ENCODE measurements at regions not wholly inside any gene's neighbourhood (a gene's known extent, or its start where the extent isn't known, plus 50 kb on each side); places are given as distances from the start of the nearest gene placed in this dataset.

- peaks cover 24 to 28% of the 10 kb centered on the region in 2 donors for H3K27me3 Mint-ChIP-seq
- H3K4me1 Mint-ChIP-seq, result peaks cover 4 to 5% of the 10 kb centered on the region in 2 donors
- no peak overlapping the region for H3K27ac Mint-ChIP-seq
- H3K4me3 Mint-ChIP-seq, result no peak overlapping the region
- DNase-seq, result no peak
- no peaks in the 10 kb centered on the region for H3K36me3 Mint-ChIP-seq
- H3K9me3 Mint-ChIP-seq, result no peaks in the 10 kb centered on the region
- no peak for ATAC-seq (replicated peaks)
These were observed 92.0 kb downstream of the CMPK2 start for GRCh38 chr2:6773694-6774044.

- Mint-ChIP-seq H3K36me3 (no peaks in the 10 kb centered on the region), H3K27me3 (peaks cover 24 to 28% of the 10 kb centered on the region in 2 donors), H3K9me3 (no peaks in the 10 kb centered on the region), H3K4me3 (no peak overlapping the region), H3K4me1 (peaks cover 9 to 16% of the 10 kb centered on the region in 2 donors), H3K27ac (no peak overlapping the region)
- DNase-seq, result no peak
- no peak for ATAC-seq (replicated peaks)
These were observed 89.6 kb downstream of the CMPK2 start for GRCh38 chr2:6776125-6776524.

GRCh38 chr2:6777626-6778025 lies 88.1 kb downstream of the CMPK2 start:
- Mint-ChIP-seq H3K4me1 (peaks cover 16 to 25% of the 10 kb centered on the region in 2 donors), H3K4me3 (no peak overlapping the region), H3K36me3 (no peaks in the 10 kb centered on the region), H3K27ac (no peak overlapping the region), H3K27me3 (peaks cover 19% of the 10 kb centered on the region in 2 donors), H3K9me3 (no peaks in the 10 kb centered on the region)
- DNase-seq (no peak), ATAC-seq (replicated peaks) (no peak)

- H3K9me3 Mint-ChIP-seq, result peaks cover 0 to 2% of the 10 kb centered on the region in 2 donors
- DNase-seq (peak; percentile 32), ATAC-seq (replicated peaks) (peak; percentile 88 to 91)
- H3K27me3 Mint-ChIP-seq, result no peaks in the 10 kb centered on the region
- peak overlapping the region; percentile 38 for H3K27ac Mint-ChIP-seq
- no peaks in the 10 kb centered on the region for H3K36me3 Mint-ChIP-seq
- peak overlapping the region; percentile 44 to 68 for H3K4me3 Mint-ChIP-seq
- peaks cover 11 to 26% of the 10 kb centered on the region in 2 donors for H3K4me1 Mint-ChIP-seq
These were observed 84.9 kb downstream of the CMPK2 start for GRCh38 chr2:6780765-6781274.

GRCh38 chr2:6782517-6783237 lies 83.0 kb downstream of the CMPK2 start:
- Mint-ChIP-seq H3K9me3 (peaks cover 0 to 2% of the 10 kb centered on the region in 2 donors), H3K27me3 (no peaks in the 10 kb centered on the region), H3K4me1 (peaks cover 11 to 26% of the 10 kb centered on the region in 2 donors), H3K36me3 (no peaks in the 10 kb centered on the region), H3K27ac (no peak overlapping the region), H3K4me3 (no peak overlapping the region)
- no peak for ATAC-seq (replicated peaks)
- DNase-seq, result no peak

- Mint-ChIP-seq H3K27ac (no peak overlapping the region), H3K9me3 (peaks cover 0 to 2% of the 10 kb centered on the region in 2 donors), H3K27me3 (no peaks in the 10 kb centered on the region), H3K36me3 (no peaks in the 10 kb centered on the region), H3K4me1 (peaks cover 11 to 26% of the 10 kb centered on the region in 2 donors), H3K4me3 (no peak overlapping the region)
- DNase-seq, result no peak
- no peak for ATAC-seq (replicated peaks)
These were observed 82.5 kb downstream of the CMPK2 start for GRCh38 chr2:6783238-6783614.

- no peaks in the 10 kb centered on the region for H3K36me3 Mint-ChIP-seq
- no peak overlapping the region for H3K4me3 Mint-ChIP-seq
- peaks cover 0 to 2% of the 10 kb centered on the region in 2 donors for H3K9me3 Mint-ChIP-seq
- DNase-seq (no peak), ATAC-seq (replicated peaks) (no peak)
- peaks cover 0 to 3% of the 10 kb centered on the region in 2 donors for H3K27me3 Mint-ChIP-seq
- no peak overlapping the region for H3K27ac Mint-ChIP-seq
- peaks cover 13 to 26% of the 10 kb centered on the region in 2 donors for H3K4me1 Mint-ChIP-seq
These were observed 81.4 kb downstream of the CMPK2 start for GRCh38 chr2:6784291-6784690.

GRCh38 chr2:6785493-6785892 lies 80.2 kb downstream of the CMPK2 start:
- Mint-ChIP-seq H3K36me3 (no peaks in the 10 kb centered on the region), H3K27me3 (peaks cover 0 to 3% of the 10 kb centered on the region in 2 donors), H3K27ac (no peak overlapping the region), H3K9me3 (peaks cover 0 to 2% of the 10 kb centered on the region in 2 donors), H3K4me3 (no peak overlapping the region), H3K4me1 (peaks cover 13 to 20% of the 10 kb centered on the region in 2 donors)
- ATAC-seq (replicated peaks) (no peak), DNase-seq (no peak)

- no peak overlapping the region for H3K4me3 Mint-ChIP-seq
- H3K4me1 Mint-ChIP-seq, result peaks cover 2 to 5% of the 10 kb centered on the region in 2 donors
- no peaks in the 10 kb centered on the region for H3K36me3 Mint-ChIP-seq
- DNase-seq, result no peak
- H3K27me3 Mint-ChIP-seq, result peaks cover 0 to 3% of the 10 kb centered on the region in 2 donors
- peaks cover 0 to 2% of the 10 kb centered on the region in 2 donors for H3K9me3 Mint-ChIP-seq
- no peak overlapping the region for H3K27ac Mint-ChIP-seq
- ATAC-seq (replicated peaks), result no peak
These were observed 78.3 kb downstream of the CMPK2 start for GRCh38 chr2:6787376-6787775.

GRCh38 chr2:6788614-6789013 lies 77.1 kb downstream of the CMPK2 start:
- Mint-ChIP-seq H3K27ac (no peak overlapping the region), H3K4me1 (peaks cover 2 to 5% of the 10 kb centered on the region in 2 donors), H3K36me3 (no peaks in the 10 kb centered on the region), H3K4me3 (no peak overlapping the region), H3K27me3 (peaks cover 0 to 3% of the 10 kb centered on the region in 2 donors), H3K9me3 (peaks cover 0 to 2% of the 10 kb centered on the region in 2 donors)
- no peak for ATAC-seq (replicated peaks)
- no peak for DNase-seq

- no peak for ATAC-seq (replicated peaks)
- Mint-ChIP-seq H3K36me3 (no peaks in the 10 kb centered on the region), H3K9me3 (peaks cover 0 to 2% of the 10 kb centered on the region in 2 donors), H3K27me3 (peaks cover 0 to 3% of the 10 kb centered on the region in 2 donors), H3K4me1 (peaks cover 2% of the 10 kb centered on the region in 2 donors), H3K27ac (no peak overlapping the region), H3K4me3 (no peak overlapping the region)
- no peak for DNase-seq
These were observed 76.1 kb downstream of the CMPK2 start for GRCh38 chr2:6789559-6790138.

GRCh38 chr2:6791682-6792081 lies 74.0 kb downstream of the CMPK2 start:
- ATAC-seq (replicated peaks) (no peak), DNase-seq (no peak)
- H3K36me3 Mint-ChIP-seq, result no peaks in the 10 kb centered on the region
- H3K9me3 Mint-ChIP-seq, result no peaks in the 10 kb centered on the region
- H3K4me3 Mint-ChIP-seq, result no peak overlapping the region
- H3K27ac Mint-ChIP-seq, result no peak overlapping the region
- peaks cover 0 to 3% of the 10 kb centered on the region in 2 donors for H3K27me3 Mint-ChIP-seq
- H3K4me1 Mint-ChIP-seq, result peaks cover 0 to 5% of the 10 kb centered on the region in 2 donors

- H3K36me3 Mint-ChIP-seq, result no peaks in the 10 kb centered on the region
- peaks cover 0 to 5% of the 10 kb centered on the region in 2 donors for H3K4me1 Mint-ChIP-seq
- peaks cover 0 to 3% of the 10 kb centered on the region in 2 donors for H3K27me3 Mint-ChIP-seq
- DNase-seq (no peak), ATAC-seq (replicated peaks) (no peak)
- H3K4me3 Mint-ChIP-seq, result no peak overlapping the region
- H3K9me3 Mint-ChIP-seq, result no peaks in the 10 kb centered on the region
- H3K27ac Mint-ChIP-seq, result no peak overlapping the region
These were observed 72.8 kb downstream of the CMPK2 start for GRCh38 chr2:6792883-6793282.

- Mint-ChIP-seq H3K27me3 (peaks cover 0 to 3% of the 10 kb centered on the region in 2 donors), H3K4me3 (no peak overlapping the region), H3K36me3 (no peaks in the 10 kb centered on the region), H3K4me1 (peaks cover 0 to 5% of the 10 kb centered on the region in 2 donors), H3K9me3 (no peaks in the 10 kb centered on the region), H3K27ac (no peak overlapping the region)
- ATAC-seq (replicated peaks) (no peak), DNase-seq (no peak)
These were observed 72.3 kb downstream of the CMPK2 start for GRCh38 chr2:6793371-6793770.

GRCh38 chr2:6793913-6794312 lies 71.8 kb downstream of the CMPK2 start:
- no peak for DNase-seq

More at GRCh38 chr2:6793913-6794312, 71.8 kb downstream of the CMPK2 start:
- H3K4me3 Mint-ChIP-seq, result no peak overlapping the region
- peaks cover 0 to 5% of the 10 kb centered on the region in 2 donors for H3K4me1 Mint-ChIP-seq
- no peaks in the 10 kb centered on the region for H3K36me3 Mint-ChIP-seq
- ATAC-seq (replicated peaks), result no peak
- H3K27me3 Mint-ChIP-seq, result peaks cover 0 to 3% of the 10 kb centered on the region in 2 donors
- no peaks in the 10 kb centered on the region for H3K9me3 Mint-ChIP-seq
- H3K27ac Mint-ChIP-seq, result no peak overlapping the region

All from stimulated activated naive B cell treated with anti-CD40 and anti-IgM and Interleukin-4, amounts not matched to agents 10 μg/mL and 1 μg/mL and 100 μg/mL, for 72 hours (primary cell).